WTC11 (cell line): ENCODE measurements at regions not wholly inside any gene's neighbourhood (a gene's known extent, or its start where the extent isn't known, plus 50 kb on each side); places are given as distances from the start of the nearest gene placed in this dataset.

Experiments used
- ATAC-seq: fragments of 200-7000 bp; cut with Tn5 transposase; 2 replicates; pipeline ENCODE4 v1.10.0; 2021; ENCODE audit warnings: mild to moderate bottlenecking, moderate library complexity
- CTCF ChIA-PET: fragments of 300-600 bp; sonication (Branson Sonifier 250); formaldehyde crosslinking; loops from one replicate; lab custom pipeline; 2021; ENCODE audit warnings: antibody characterized with exemption; lab: Charles Lee
- POLR2A ChIA-PET: fragments of 350-600 bp; sonication (Branson Sonifier 250); formaldehyde crosslinking; loops from one replicate; lab custom pipeline; 2021; ENCODE audit warnings: antibody characterized with exemption; lab: Charles Lee
- DNase-seq: peaks from one replicate; pipeline ENCODE4 v3.0.0; 2021; ENCODE audit warnings: low spot score
- H3K27ac Mint-ChIP-seq: 2 replicates; pipeline ENCODE4 v1.8.0; 2021; ENCODE audit warnings: mixed read lengths
- H3K27me3 Mint-ChIP-seq: 2 replicates; pipeline ENCODE4 v1.8.0; 2021; ENCODE audit warnings: low read depth, mild to moderate bottlenecking, moderate library complexity, mixed read lengths
- H3K36me3 Mint-ChIP-seq: 2 replicates; pipeline ENCODE4 v1.8.0; 2021; ENCODE audit warnings: mixed read lengths
- H3K4me1 Mint-ChIP-seq: 2 replicates; pipeline ENCODE4 v1.8.0; 2022; ENCODE audit warnings: mixed read lengths
- H3K4me3 Mint-ChIP-seq: 2 replicates; pipeline ENCODE4 v1.8.0; 2021; ENCODE audit warnings: mild to moderate bottlenecking, moderate library complexity, mixed read lengths
- H3K9me3 Mint-ChIP-seq: 2 replicates; pipeline ENCODE4 v1.8.0; 2021; ENCODE audit warnings: mixed read lengths
- ATF2 ChIP-seq: sonication (generic); formaldehyde crosslinking; IDR thresholded peaks from 2 replicates; pipeline ENCODE4 v1.8.1; 2022; ENCODE audit warnings: low read depth, missing genetic modification reagents, borderline replicate concordance
- ELF4 ChIP-seq: sonication (generic); formaldehyde crosslinking; IDR thresholded peaks from 2 replicates; pipeline ENCODE4 v1.8.1; 2022; ENCODE audit warnings: low read depth, mild to moderate bottlenecking, moderate library complexity, missing genetic modification reagents
- EMX1 ChIP-seq: fragments of 250-450 bp; sonication (Bioruptor Pico); IDR thresholded peaks from 2 replicates; pipeline ENCODE4 v1.8.0; 2021; ENCODE audit warnings: mild to moderate bottlenecking
- ESRRA ChIP-seq: sonication (generic); formaldehyde crosslinking; IDR thresholded peaks from 2 replicates; pipeline ENCODE4 v1.8.1; 2022; ENCODE audit warnings: mild to moderate bottlenecking, missing genetic modification reagents, borderline replicate concordance
- IRF1 ChIP-seq: sonication (generic); formaldehyde crosslinking; IDR thresholded peaks from 2 replicates; pipeline ENCODE4 v1.8.0; 2023; ENCODE audit warnings: missing genetic modification reagents
- MLX ChIP-seq: sonication (generic); formaldehyde crosslinking; IDR thresholded peaks from 2 replicates; pipeline ENCODE4 v1.8.1; 2023; ENCODE audit warnings: mild to moderate bottlenecking, missing genetic modification reagents, moderate library complexity
- MYBL2 ChIP-seq: sonication (generic); formaldehyde crosslinking; IDR thresholded peaks from 2 replicates; pipeline ENCODE4 v1.8.1; 2023; ENCODE audit warnings: mild to moderate bottlenecking, moderate library complexity, missing genetic modification reagents
- PRRX2 ChIP-seq: fragments of 250-450 bp; sonication (Bioruptor Pico); IDR thresholded peaks from 2 replicates; pipeline ENCODE4 v1.8.0; 2021; ENCODE audit warnings: mild to moderate bottlenecking
- SMAD4 ChIP-seq: sonication (generic); formaldehyde crosslinking; IDR thresholded peaks from 2 replicates; pipeline ENCODE4 v1.8.0; 2022; ENCODE audit warnings: mild to moderate bottlenecking, missing genetic modification reagents
- TCF7 ChIP-seq: sonication (generic); formaldehyde crosslinking; IDR thresholded peaks from 2 replicates; pipeline ENCODE4 v1.8.0; 2022; ENCODE audit warnings: mild to moderate bottlenecking, low read depth, missing genetic modification reagents, moderate library complexity
- TP53 ChIP-seq: sonication (generic); formaldehyde crosslinking; IDR thresholded peaks from 2 replicates; pipeline ENCODE4 v1.8.1; 2023; ENCODE audit warnings: mild to moderate bottlenecking, missing genetic modification reagents
- ZNF219 ChIP-seq: sonication (generic); formaldehyde crosslinking; IDR thresholded peaks from 2 replicates; pipeline ENCODE4 v1.8.0; 2023; ENCODE audit warnings: missing genetic modification reagents, mild to moderate bottlenecking, borderline replicate concordance
- ZNF232 ChIP-seq: sonication (generic); formaldehyde crosslinking; IDR thresholded peaks from 2 replicates; pipeline ENCODE4 v1.8.0; 2022; ENCODE audit warnings: mild to moderate bottlenecking, missing genetic modification reagents
- ZNF263 ChIP-seq: sonication (generic); formaldehyde crosslinking; IDR thresholded peaks from 2 replicates; pipeline ENCODE4 v1.8.1; 2022; ENCODE audit warnings: low read depth, mild to moderate bottlenecking, moderate library complexity, missing genetic modification reagents
- ZNF396 ChIP-seq: fragments of 250-450 bp; sonication (Bioruptor Pico); IDR thresholded peaks from 2 replicates; pipeline ENCODE4 v1.8.0; 2021; ENCODE audit warnings: mild to moderate bottlenecking, moderate library complexity, borderline replicate concordance
- ZNF416 ChIP-seq: fragments of 250-450 bp; sonication (Bioruptor Pico); IDR thresholded peaks from 2 replicates; pipeline ENCODE4 v1.9.0; 2021; ENCODE audit warnings: mild to moderate bottlenecking, inconsistent platforms
- TF ChIP-seq, protein P1 (sequence below): sonication (generic); formaldehyde crosslinking; IDR thresholded peaks from 2 replicates; pipeline ENCODE4 v1.8.0; 2022; ENCODE audit warnings: mild to moderate bottlenecking, missing genetic modification reagents
- TF ChIP-seq, protein P2 (sequence below): sonication (generic); formaldehyde crosslinking; IDR thresholded peaks from 2 replicates; pipeline ENCODE4 v1.8.0; 2022; ENCODE audit warnings: mild to moderate bottlenecking, missing genetic modification reagents
- TF ChIP-seq, protein P3 (sequence below): sonication (generic); formaldehyde crosslinking; IDR thresholded peaks from 2 replicates; pipeline ENCODE4 v1.8.1; 2022; ENCODE audit warnings: low read depth, mild to moderate bottlenecking, moderate library complexity, missing genetic modification reagents, borderline replicate concordance
- TF ChIP-seq, protein P4 (sequence below): fragments of 250-450 bp; sonication (Bioruptor Pico); IDR thresholded peaks from 2 replicates; pipeline ENCODE4 v1.9.0; 2021; ENCODE audit warnings: mild to moderate bottlenecking, borderline replicate concordance
- TF ChIP-seq, protein P5 (sequence below): sonication (generic); formaldehyde crosslinking; IDR thresholded peaks from 2 replicates; pipeline ENCODE4 v1.8.1; 2023; ENCODE audit warnings: mild to moderate bottlenecking, missing genetic modification reagents, moderate library complexity
- TF ChIP-seq, protein P6 (sequence below): sonication (generic); formaldehyde crosslinking; IDR thresholded peaks from 2 replicates; pipeline ENCODE4 v1.8.0; 2022; ENCODE audit warnings: mild to moderate bottlenecking, missing genetic modification reagents

DNA sequence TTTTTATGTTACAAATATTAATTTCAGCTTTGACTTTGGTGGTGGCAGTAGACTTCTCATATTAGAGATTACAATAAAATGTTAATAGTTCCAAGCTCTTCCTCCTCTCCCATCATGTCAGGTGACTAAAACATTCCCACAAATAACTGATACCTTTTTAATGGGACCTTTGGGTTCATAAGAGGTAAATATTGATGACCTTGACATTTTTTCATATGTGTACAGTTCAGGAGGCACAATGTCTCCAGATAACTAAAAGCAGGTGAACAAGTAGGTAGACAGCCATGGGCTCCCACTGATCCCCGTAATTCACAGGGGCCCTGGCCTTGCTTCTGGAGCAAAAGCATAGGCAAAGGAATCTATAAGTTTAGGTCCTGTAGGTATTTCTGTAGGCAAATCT is 317.7 kb downstream of the SOX4 start (continued):
- TF ChIP-seq, protein P1, sequence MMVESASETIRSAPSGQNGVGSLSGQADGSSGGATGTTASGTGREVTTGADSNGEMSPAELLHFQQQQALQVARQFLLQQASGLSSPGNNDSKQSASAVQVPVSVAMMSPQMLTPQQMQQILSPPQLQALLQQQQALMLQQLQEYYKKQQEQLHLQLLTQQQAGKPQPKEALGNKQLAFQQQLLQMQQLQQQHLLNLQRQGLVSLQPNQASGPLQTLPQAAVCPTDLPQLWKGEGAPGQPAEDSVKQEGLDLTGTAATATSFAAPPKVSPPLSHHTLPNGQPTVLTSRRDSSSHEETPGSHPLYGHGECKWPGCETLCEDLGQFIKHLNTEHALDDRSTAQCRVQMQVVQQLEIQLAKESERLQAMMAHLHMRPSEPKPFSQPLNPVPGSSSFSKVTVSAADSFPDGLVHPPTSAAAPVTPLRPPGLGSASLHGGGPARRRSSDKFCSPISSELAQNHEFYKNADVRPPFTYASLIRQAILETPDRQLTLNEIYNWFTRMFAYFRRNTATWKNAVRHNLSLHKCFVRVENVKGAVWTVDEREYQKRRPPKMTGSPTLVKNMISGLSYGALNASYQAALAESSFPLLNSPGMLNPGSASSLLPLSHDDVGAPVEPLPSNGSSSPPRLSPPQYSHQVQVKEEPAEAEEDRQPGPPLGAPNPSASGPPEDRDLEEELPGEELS (CRISPR knock-in tag): no peak
- TF ChIP-seq ZNF232 (CRISPR knock-in tag) (no peak), TCF7 (CRISPR knock-in tag) (no peak), ZNF396 (CRISPR knock-in tag) (no peak), IRF1 (CRISPR knock-in tag) (no peak), ATF2 (no peak), ZNF263 (CRISPR knock-in tag) (no peak), MYBL2 (CRISPR knock-in tag) (no peak), MLX (no peak)
- TF ChIP-seq, protein P2, sequence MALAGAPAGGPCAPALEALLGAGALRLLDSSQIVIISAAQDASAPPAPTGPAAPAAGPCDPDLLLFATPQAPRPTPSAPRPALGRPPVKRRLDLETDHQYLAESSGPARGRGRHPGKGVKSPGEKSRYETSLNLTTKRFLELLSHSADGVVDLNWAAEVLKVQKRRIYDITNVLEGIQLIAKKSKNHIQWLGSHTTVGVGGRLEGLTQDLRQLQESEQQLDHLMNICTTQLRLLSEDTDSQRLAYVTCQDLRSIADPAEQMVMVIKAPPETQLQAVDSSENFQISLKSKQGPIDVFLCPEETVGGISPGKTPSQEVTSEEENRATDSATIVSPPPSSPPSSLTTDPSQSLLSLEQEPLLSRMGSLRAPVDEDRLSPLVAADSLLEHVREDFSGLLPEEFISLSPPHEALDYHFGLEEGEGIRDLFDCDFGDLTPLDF: no peak
- TF ChIP-seq, protein P3, sequence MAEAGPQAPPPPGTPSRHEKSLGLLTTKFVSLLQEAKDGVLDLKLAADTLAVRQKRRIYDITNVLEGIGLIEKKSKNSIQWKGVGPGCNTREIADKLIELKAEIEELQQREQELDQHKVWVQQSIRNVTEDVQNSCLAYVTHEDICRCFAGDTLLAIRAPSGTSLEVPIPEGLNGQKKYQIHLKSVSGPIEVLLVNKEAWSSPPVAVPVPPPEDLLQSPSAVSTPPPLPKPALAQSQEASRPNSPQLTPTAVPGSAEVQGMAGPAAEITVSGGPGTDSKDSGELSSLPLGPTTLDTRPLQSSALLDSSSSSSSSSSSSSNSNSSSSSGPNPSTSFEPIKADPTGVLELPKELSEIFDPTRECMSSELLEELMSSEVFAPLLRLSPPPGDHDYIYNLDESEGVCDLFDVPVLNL (CRISPR knock-in tag): no peak
- TF ChIP-seq, protein P4, sequence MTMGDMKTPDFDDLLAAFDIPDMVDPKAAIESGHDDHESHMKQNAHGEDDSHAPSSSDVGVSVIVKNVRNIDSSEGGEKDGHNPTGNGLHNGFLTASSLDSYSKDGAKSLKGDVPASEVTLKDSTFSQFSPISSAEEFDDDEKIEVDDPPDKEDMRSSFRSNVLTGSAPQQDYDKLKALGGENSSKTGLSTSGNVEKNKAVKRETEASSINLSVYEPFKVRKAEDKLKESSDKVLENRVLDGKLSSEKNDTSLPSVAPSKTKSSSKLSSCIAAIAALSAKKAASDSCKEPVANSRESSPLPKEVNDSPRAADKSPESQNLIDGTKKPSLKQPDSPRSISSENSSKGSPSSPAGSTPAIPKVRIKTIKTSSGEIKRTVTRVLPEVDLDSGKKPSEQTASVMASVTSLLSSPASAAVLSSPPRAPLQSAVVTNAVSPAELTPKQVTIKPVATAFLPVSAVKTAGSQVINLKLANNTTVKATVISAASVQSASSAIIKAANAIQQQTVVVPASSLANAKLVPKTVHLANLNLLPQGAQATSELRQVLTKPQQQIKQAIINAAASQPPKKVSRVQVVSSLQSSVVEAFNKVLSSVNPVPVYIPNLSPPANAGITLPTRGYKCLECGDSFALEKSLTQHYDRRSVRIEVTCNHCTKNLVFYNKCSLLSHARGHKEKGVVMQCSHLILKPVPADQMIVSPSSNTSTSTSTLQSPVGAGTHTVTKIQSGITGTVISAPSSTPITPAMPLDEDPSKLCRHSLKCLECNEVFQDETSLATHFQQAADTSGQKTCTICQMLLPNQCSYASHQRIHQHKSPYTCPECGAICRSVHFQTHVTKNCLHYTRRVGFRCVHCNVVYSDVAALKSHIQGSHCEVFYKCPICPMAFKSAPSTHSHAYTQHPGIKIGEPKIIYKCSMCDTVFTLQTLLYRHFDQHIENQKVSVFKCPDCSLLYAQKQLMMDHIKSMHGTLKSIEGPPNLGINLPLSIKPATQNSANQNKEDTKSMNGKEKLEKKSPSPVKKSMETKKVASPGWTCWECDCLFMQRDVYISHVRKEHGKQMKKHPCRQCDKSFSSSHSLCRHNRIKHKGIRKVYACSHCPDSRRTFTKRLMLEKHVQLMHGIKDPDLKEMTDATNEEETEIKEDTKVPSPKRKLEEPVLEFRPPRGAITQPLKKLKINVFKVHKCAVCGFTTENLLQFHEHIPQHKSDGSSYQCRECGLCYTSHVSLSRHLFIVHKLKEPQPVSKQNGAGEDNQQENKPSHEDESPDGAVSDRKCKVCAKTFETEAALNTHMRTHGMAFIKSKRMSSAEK (CRISPR knock-in tag): no peak

DNA sequence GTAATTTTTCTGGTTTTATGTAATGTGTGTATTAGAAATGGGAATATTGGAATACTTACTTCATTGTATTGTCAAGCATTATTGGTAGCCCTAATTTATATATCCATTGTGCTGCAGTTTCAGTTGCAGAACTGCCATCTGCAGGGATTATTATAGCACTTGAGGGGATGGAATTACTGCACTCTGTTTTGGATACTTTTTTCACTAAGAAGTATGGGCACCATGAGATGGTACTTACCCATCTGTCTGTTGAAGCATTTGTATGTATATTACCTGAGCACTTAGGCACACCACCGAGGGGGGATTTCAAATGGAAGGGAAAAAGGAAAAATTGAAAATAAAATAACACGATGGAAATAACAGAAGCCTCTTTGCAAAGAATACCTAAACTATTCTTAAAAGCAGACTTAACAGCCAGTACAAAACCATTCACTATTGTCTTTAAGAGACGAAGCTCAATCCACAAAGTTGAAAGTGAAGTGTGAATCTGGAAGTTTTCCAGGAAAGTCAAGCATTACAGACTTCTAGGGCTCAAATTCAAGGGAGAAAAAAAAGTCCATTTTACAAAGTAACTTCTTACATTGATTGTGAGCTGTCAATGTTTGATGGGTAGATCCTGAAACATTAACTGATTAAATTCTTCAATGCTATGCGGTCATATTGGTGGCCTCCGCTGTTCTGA is 318.7 kb downstream of the SOX4 start:
- H3K27ac Mint-ChIP-seq: peak overlapping the region; percentile 79
- peaks cover 71% of the 10 kb centered on the region for H3K4me1 Mint-ChIP-seq
- DNase-seq (no peak), ATAC-seq (no peak)
- peaks cover 4% of the 10 kb centered on the region; the same call in 1 of the 2 replicates for H3K9me3 Mint-ChIP-seq
- H3K27me3 Mint-ChIP-seq: no peaks in the 10 kb centered on the region
- no peak overlapping the region for H3K4me3 Mint-ChIP-seq
- peaks cover 14% of the 10 kb centered on the region for H3K36me3 Mint-ChIP-seq
- ChIA-PET CTCF (interaction anchor here (0.5 to 1.3 kb wide), 2 partner anchors 10 to 128 kb away, joined by 3 read pairs; no protein-coding TSS in a partner anchor), POLR2A (no interaction called here)
- no peak for TF ChIP-seq TP53
- no peak for TF ChIP-seq EMX1 (CRISPR knock-in tag)
- no peak for TF ChIP-seq SMAD4 (CRISPR knock-in tag)
- TF ChIP-seq, protein P5, sequence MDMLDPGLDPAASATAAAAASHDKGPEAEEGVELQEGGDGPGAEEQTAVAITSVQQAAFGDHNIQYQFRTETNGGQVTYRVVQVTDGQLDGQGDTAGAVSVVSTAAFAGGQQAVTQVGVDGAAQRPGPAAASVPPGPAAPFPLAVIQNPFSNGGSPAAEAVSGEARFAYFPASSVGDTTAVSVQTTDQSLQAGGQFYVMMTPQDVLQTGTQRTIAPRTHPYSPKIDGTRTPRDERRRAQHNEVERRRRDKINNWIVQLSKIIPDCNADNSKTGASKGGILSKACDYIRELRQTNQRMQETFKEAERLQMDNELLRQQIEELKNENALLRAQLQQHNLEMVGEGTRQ (CRISPR knock-in tag): no peak
- no peak for TF ChIP-seq ELF4 (CRISPR knock-in tag)
- no peak for TF ChIP-seq ESRRA (CRISPR knock-in tag)
- no peak for TF ChIP-seq ZNF219 (CRISPR knock-in tag)
- TF ChIP-seq ZNF263 (CRISPR knock-in tag): no peak
- TF ChIP-seq MYBL2 (CRISPR knock-in tag): no peak
- no peak for TF ChIP-seq ZNF416 (CRISPR knock-in tag)
- no peak for TF ChIP-seq ZNF232 (CRISPR knock-in tag)
- TF ChIP-seq, protein P6, sequence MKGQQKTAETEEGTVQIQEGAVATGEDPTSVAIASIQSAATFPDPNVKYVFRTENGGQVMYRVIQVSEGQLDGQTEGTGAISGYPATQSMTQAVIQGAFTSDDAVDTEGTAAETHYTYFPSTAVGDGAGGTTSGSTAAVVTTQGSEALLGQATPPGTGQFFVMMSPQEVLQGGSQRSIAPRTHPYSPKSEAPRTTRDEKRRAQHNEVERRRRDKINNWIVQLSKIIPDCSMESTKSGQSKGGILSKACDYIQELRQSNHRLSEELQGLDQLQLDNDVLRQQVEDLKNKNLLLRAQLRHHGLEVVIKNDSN: no peak
- no peak for TF ChIP-seq PRRX2 (CRISPR knock-in tag)
